ENCODE measurements at regions not wholly inside any gene's neighbourhood (a gene's known extent, or its start where the extent isn't known, plus 50 kb on each side); places are given as distances from the start of the nearest gene placed in this dataset.

- Histone ChIP-seq H2AFZ (ENCODE audit: low read depth, low read length) (no peak overlapping the region), H3K9me3 (ENCODE audit: low read length) (no peaks in the 10 kb centered on the region), H3K27me3 (ENCODE audit: insufficient read depth, low read length) (no peaks in the 10 kb centered on the region), H3K36me3 (ENCODE audit: insufficient read depth, low read length) (no peaks in the 10 kb centered on the region), H3K4me1 (ENCODE audit: insufficient read depth, low read length) (no peaks in the 10 kb centered on the region), H3K4me3 (ENCODE audit: low read length) (no peak overlapping the region)
These were observed 103.0 kb upstream of the FOXQ1 start for GRCh38 chr6:1208876-1209275.

DNA sequence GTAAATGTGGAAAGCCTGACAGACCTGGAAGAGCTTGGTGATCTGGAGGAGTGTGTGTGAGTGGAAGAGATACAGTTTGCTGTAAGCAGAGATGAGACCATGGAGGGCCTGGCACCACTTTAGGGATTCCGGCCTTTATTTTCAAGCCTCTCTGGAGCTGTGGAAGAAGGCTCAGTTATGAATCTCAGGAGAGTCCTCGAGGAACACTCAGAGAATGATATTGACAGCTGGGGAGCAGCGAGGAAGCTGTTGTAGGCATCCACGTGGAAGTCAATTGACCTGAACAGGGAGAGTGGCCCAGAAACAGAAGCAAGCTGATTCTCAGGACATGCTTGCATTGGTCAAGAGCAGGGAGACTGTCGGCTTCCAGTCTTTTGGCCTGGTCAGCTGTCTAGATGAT, 108.4 kb upstream of the FOXQ1 start:
- Histone ChIP-seq H3K36me3 (ENCODE audit: insufficient read depth, low read length) (no peaks in the 10 kb centered on the region), H3K4me1 (ENCODE audit: insufficient read depth, low read length) (no peaks in the 10 kb centered on the region), H3K4me3 (ENCODE audit: low read length) (no peak overlapping the region), H3K9me3 (ENCODE audit: low read length) (no peaks in the 10 kb centered on the region), H2AFZ (ENCODE audit: low read depth, low read length) (no peak overlapping the region), H3K27me3 (ENCODE audit: insufficient read depth, low read length) (no peaks in the 10 kb centered on the region)

DNA sequence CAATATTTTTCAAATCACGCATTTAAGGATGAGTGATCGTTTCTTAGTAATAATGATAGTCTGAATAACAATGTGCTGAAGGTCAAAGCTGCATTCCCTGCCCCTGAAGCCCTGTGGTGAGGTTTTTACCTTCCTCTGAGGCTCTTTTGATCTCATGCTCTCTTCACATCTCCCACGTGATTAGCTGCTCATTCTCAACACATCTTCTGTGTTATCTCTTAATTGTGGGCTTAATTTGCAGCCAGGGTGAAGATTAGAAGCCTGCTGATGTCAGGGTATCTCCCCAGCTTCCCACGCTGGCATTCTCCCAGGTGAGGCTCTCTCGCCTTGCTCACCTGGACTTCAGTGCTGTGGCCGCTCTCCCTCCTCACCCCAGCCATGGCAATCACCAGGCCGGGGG, 109.7 kb upstream of the FOXQ1 start:
- no peaks in the 10 kb centered on the region for H3K36me3 ChIP-seq (ENCODE audit: insufficient read depth, low read length)
- no peak overlapping the region for H2AFZ ChIP-seq (ENCODE audit: low read depth, low read length)
- no peaks in the 10 kb centered on the region for H3K9me3 ChIP-seq (ENCODE audit: low read length)
- H3K4me3 ChIP-seq (ENCODE audit: low read length) = no peak overlapping the region
- no peaks in the 10 kb centered on the region for H3K27me3 ChIP-seq (ENCODE audit: insufficient read depth, low read length)
- no peaks in the 10 kb centered on the region for H3K4me1 ChIP-seq (ENCODE audit: insufficient read depth, low read length)

DNA sequence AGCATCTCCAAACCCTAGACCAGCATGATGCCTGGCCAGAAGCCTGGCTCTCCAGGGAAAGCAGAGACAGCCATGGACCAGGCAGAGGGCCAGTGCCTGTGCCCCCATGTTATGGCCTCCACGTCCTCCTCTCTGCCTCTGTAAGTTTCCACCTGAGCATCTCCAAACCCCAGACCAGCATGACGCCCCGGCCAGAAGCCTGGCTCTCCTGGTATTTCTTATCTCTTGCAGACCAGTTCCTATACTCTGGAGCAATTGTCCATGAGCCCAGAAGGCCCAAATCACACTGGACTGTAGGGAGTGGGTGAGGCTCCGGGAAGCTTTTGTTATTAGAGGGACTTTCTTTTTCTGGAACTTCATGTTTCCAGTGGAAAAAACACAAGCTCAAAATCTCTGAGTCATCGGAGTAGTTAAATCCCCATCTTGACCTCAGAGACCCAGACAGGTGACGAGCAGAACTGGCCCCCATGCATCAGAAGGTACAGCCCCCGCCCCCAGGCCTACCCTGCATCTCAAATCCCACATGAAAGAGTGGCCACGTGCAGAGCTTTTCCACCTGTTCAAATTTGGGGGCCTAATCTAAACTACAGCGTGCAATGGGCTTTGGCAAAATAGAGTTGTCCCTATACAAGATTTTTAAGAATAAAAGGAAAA, 110.2 kb upstream of the FOXQ1 start:
- H2AFZ ChIP-seq (ENCODE audit: low read depth, low read length) = no peak overlapping the region
- H3K36me3 ChIP-seq (ENCODE audit: insufficient read depth, low read length) = no peaks in the 10 kb centered on the region
- H3K27me3 ChIP-seq (ENCODE audit: insufficient read depth, low read length) = no peaks in the 10 kb centered on the region
- H3K9me3 ChIP-seq (ENCODE audit: low read length) = no peaks in the 10 kb centered on the region
- no peaks in the 10 kb centered on the region for H3K4me1 ChIP-seq (ENCODE audit: insufficient read depth, low read length)
- H3K4me3 ChIP-seq (ENCODE audit: low read length) = no peak overlapping the region

- no peak overlapping the region for H3K4me3 ChIP-seq (ENCODE audit: low read length)
- no peaks in the 10 kb centered on the region for H3K27me3 ChIP-seq (ENCODE audit: insufficient read depth, low read length)
- no peaks in the 10 kb centered on the region for H3K9me3 ChIP-seq (ENCODE audit: low read length)
- H3K36me3 ChIP-seq (ENCODE audit: insufficient read depth, low read length) = no peaks in the 10 kb centered on the region
- no peak overlapping the region for H2AFZ ChIP-seq (ENCODE audit: low read depth, low read length)
- H3K4me1 ChIP-seq (ENCODE audit: insufficient read depth, low read length) = no peaks in the 10 kb centered on the region
These were observed 111.3 kb upstream of the FOXQ1 start for GRCh38 chr6:1200409-1201101.

DNA sequence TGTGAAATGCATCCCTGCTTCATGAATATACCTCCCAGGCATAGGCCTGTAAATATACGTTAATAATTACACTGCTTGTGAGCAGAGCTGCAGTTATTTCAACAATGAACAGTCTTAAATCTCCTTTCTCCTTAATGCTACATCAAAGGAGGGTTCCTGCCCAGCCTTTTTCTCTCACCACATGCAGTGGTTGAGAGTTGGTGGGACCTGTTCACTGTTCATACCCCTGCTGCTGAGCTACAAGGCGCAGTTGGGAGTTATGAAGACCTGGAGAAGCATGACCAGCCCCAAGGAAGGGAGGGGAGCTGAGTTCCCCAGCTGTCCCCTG, 111.9 kb upstream of the FOXQ1 start:
- Histone ChIP-seq H2AFZ (ENCODE audit: low read depth, low read length) (no peak overlapping the region), H3K27me3 (ENCODE audit: insufficient read depth, low read length) (no peaks in the 10 kb centered on the region), H3K4me1 (ENCODE audit: insufficient read depth, low read length) (no peaks in the 10 kb centered on the region), H3K9me3 (ENCODE audit: low read length) (no peaks in the 10 kb centered on the region), H3K36me3 (ENCODE audit: insufficient read depth, low read length) (no peaks in the 10 kb centered on the region), H3K4me3 (ENCODE audit: low read length) (no peak overlapping the region)

GRCh38 chr6:1197309-1197708, 114.6 kb upstream of the FOXQ1 start:
- Histone ChIP-seq H3K27me3 (ENCODE audit: insufficient read depth, low read length) (no peaks in the 10 kb centered on the region), H3K9me3 (ENCODE audit: low read length) (no peaks in the 10 kb centered on the region), H3K36me3 (ENCODE audit: insufficient read depth, low read length) (no peaks in the 10 kb centered on the region)

GRCh38 chr6:1191141-1191630, 120.7 kb upstream of the FOXQ1 start:
- Histone ChIP-seq H3K9me3 (ENCODE audit: low read length) (no peaks in the 10 kb centered on the region), H3K4me1 (ENCODE audit: insufficient read depth, low read length) (no peaks in the 10 kb centered on the region), H3K4me3 (ENCODE audit: low read length) (no peak overlapping the region), H3K27me3 (ENCODE audit: insufficient read depth, low read length) (no peaks in the 10 kb centered on the region), H3K36me3 (ENCODE audit: insufficient read depth, low read length) (no peaks in the 10 kb centered on the region), H2AFZ (ENCODE audit: low read depth, low read length) (no peak overlapping the region)

More at GRCh38 chr6:1197309-1197708, 114.6 kb upstream of the FOXQ1 start:
- Histone ChIP-seq H3K4me1 (ENCODE audit: insufficient read depth, low read length) (no peaks in the 10 kb centered on the region), H2AFZ (ENCODE audit: low read depth, low read length) (no peak overlapping the region), H3K4me3 (ENCODE audit: low read length) (no peak overlapping the region)

DNA sequence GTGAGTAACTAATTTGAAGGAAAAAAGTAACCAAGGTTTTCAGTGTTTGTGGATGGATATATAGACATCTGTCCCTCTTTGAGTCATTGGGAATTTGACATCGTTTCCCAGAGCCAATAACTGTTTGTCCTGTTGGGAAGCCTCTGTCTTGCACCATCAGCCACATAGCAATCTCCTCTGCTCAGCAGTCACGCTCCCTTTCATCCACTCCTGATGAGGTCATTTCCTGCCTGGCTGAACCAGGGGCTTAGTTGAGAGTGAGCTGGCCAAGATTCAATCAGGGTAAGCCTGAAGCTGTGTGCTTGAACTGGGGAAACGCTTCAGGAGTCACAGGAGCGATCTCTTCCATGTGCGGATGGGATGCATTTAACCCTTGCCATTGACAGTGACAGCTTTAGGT, 121.5 kb upstream of the FOXQ1 start:
- Histone ChIP-seq H3K4me1 (ENCODE audit: insufficient read depth, low read length) (no peaks in the 10 kb centered on the region), H3K27me3 (ENCODE audit: insufficient read depth, low read length) (no peaks in the 10 kb centered on the region), H2AFZ (ENCODE audit: low read depth, low read length) (no peak overlapping the region), H3K4me3 (ENCODE audit: low read length) (no peak overlapping the region), H3K9me3 (ENCODE audit: low read length) (no peaks in the 10 kb centered on the region), H3K36me3 (ENCODE audit: insufficient read depth, low read length) (no peaks in the 10 kb centered on the region)

DNA sequence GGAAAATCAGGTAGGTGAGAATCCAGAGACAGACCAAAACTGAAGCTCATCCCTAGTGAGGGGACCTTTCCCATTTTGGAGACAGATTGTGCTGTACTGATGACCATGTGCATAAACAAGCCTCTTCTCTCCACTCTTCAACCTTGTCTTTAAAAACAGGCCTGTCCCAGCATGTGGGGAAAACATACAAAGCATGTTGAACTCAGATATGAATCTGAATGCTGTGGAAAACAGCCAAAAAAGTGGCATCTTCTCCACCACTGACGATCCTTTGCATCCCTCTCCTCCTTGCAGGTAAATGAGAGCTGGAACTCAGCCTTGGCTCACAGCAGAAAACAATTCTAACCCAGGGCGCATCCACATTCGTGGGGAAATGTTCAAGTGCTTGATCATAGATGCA, 123.7 kb upstream of the FOXQ1 start:
- Histone ChIP-seq H3K4me3 (ENCODE audit: low read length) (no peak overlapping the region), H3K27me3 (ENCODE audit: insufficient read depth, low read length) (no peaks in the 10 kb centered on the region), H3K4me1 (ENCODE audit: insufficient read depth, low read length) (no peaks in the 10 kb centered on the region), H3K36me3 (ENCODE audit: insufficient read depth, low read length) (no peaks in the 10 kb centered on the region), H3K9me3 (ENCODE audit: low read length) (no peaks in the 10 kb centered on the region), H2AFZ (ENCODE audit: low read depth, low read length) (no peak overlapping the region)

DNA sequence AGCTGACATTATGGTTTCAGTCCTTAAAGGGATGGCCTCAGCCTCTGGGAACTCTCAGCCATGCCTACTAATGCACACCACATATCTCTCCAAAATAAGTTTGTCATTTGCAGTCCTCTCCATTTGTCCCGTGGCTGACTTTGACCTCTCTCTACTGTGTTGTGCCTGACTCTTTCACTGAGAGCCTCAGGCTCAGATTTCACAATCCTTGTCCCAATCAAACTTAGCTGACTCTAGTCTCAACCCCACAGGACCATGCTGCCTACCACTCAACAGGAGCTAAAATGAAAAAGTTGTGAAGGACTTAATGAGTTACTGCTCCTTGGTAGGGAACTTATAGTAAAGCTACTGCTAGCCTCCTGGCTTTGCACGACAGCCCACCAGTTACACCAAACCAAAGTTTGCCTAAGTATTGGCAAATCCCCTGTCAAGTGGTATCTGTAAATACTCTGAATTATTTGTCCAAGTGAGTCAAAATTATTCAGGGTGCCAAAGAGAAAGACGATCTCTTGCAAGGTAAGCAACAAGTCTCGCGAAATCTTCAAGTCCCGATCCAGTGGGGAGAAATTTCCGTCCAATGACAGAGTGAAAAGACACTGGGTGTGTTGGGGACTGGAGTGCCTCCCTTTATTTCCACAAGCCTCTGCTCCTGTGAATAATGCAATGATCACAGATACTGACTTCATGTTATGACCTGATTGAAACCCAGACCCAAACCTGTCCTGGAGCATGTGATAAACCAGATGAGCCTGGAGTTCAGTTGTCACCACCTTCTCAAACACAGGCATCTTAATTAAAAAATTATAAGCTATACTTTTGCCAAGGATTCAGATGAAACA, 124.4 kb upstream of the FOXQ1 start:
- Histone ChIP-seq H2AFZ (ENCODE audit: low read depth, low read length) (no peak overlapping the region), H3K36me3 (ENCODE audit: insufficient read depth, low read length) (no peaks in the 10 kb centered on the region), H3K27me3 (ENCODE audit: insufficient read depth, low read length) (no peaks in the 10 kb centered on the region), H3K9me3 (ENCODE audit: low read length) (no peaks in the 10 kb centered on the region), H3K4me3 (ENCODE audit: low read length) (no peak overlapping the region), H3K4me1 (ENCODE audit: insufficient read depth, low read length) (no peaks in the 10 kb centered on the region)

GRCh38 chr6:1184318-1184717, 127.6 kb upstream of the FOXQ1 start:
- Histone ChIP-seq H3K27me3 (ENCODE audit: insufficient read depth, low read length) (no peaks in the 10 kb centered on the region), H3K9me3 (ENCODE audit: low read length) (no peaks in the 10 kb centered on the region), H3K4me1 (ENCODE audit: insufficient read depth, low read length) (no peaks in the 10 kb centered on the region), H2AFZ (ENCODE audit: low read depth, low read length) (no peak overlapping the region), H3K4me3 (ENCODE audit: low read length) (no peak overlapping the region), H3K36me3 (ENCODE audit: insufficient read depth, low read length) (no peaks in the 10 kb centered on the region)

GRCh38 chr6:1182722-1183521, 129.0 kb upstream of the FOXQ1 start:
- Histone ChIP-seq H3K9me3 (ENCODE audit: low read length) (no peaks in the 10 kb centered on the region), H3K27me3 (ENCODE audit: insufficient read depth, low read length) (no peaks in the 10 kb centered on the region), H3K36me3 (ENCODE audit: insufficient read depth, low read length) (no peaks in the 10 kb centered on the region), H3K4me1 (ENCODE audit: insufficient read depth, low read length) (no peaks in the 10 kb centered on the region), H3K4me3 (ENCODE audit: low read length) (no peak overlapping the region), H2AFZ (ENCODE audit: low read depth, low read length) (no peak overlapping the region)

Measured in neuron (in vitro differentiated cells).